A549 (cell line): ENCODE measurements at regions not wholly inside any gene's neighbourhood (a gene's known extent, or its start where the extent isn't known, plus 50 kb on each side); places are given as distances from the start of the nearest gene placed in this dataset.

ENCODE experiments used
- CBX2 ChIP-seq: fragments of 200-600 bp; sonication (generic); IDR thresholded peaks from 2 replicates; pipeline ENCODE4 v1.6.1; 2016; ENCODE audit warnings: low read depth, mild to moderate bottlenecking, borderline replicate concordance
- SMC3 ChIP-seq: fragments of >200 bp; sonication (Bioruptor Twin); formaldehyde crosslinking; IDR thresholded peaks from 3 replicates; pipeline ENCODE4 v1.6.1; 2018; ENCODE audit warnings: inconsistent platforms
- TF ChIP-seq, protein P1 (sequence below): fragments of 200-600 bp; sonication (generic); IDR thresholded peaks from 2 replicates; pipeline ENCODE4 v1.6.1; 2016; ENCODE audit warnings: antibody characterized with exemption, mild to moderate bottlenecking, moderate library complexity
- TF ChIP-seq, protein P2 (sequence below): fragments of >200 bp; sonication (Bioruptor Twin); formaldehyde crosslinking; IDR thresholded peaks from 3 replicates; pipeline ENCODE4 v1.5.1; 2016

DNA sequence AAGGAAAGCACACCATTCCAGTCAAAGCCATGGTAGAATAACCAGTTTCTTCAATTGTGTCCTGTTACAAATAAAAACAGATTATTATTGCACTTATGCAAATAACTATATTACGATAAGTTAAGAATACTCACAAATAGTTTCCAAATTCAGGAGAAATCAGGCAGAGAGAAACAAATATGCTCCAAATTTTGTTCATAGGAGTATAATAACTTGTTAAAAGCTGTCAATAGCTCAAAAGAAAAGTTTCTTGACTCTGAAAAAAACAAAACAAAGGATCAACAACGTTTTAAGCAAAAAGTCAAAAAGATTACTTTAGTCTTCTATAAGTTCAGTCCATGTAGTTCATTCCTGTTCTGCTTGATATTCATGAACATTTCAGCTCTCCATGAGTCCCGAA, 59.7 kb upstream of the BDH1 start:
- TF ChIP-seq SMC3 (no peak), CBX2 (no peak)
- TF ChIP-seq, protein P1, sequence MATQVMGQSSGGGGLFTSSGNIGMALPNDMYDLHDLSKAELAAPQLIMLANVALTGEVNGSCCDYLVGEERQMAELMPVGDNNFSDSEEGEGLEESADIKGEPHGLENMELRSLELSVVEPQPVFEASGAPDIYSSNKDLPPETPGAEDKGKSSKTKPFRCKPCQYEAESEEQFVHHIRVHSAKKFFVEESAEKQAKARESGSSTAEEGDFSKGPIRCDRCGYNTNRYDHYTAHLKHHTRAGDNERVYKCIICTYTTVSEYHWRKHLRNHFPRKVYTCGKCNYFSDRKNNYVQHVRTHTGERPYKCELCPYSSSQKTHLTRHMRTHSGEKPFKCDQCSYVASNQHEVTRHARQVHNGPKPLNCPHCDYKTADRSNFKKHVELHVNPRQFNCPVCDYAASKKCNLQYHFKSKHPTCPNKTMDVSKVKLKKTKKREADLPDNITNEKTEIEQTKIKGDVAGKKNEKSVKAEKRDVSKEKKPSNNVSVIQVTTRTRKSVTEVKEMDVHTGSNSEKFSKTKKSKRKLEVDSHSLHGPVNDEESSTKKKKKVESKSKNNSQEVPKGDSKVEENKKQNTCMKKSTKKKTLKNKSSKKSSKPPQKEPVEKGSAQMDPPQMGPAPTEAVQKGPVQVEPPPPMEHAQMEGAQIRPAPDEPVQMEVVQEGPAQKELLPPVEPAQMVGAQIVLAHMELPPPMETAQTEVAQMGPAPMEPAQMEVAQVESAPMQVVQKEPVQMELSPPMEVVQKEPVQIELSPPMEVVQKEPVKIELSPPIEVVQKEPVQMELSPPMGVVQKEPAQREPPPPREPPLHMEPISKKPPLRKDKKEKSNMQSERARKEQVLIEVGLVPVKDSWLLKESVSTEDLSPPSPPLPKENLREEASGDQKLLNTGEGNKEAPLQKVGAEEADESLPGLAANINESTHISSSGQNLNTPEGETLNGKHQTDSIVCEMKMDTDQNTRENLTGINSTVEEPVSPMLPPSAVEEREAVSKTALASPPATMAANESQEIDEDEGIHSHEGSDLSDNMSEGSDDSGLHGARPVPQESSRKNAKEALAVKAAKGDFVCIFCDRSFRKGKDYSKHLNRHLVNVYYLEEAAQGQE: no peak
- TF ChIP-seq, protein P2, sequence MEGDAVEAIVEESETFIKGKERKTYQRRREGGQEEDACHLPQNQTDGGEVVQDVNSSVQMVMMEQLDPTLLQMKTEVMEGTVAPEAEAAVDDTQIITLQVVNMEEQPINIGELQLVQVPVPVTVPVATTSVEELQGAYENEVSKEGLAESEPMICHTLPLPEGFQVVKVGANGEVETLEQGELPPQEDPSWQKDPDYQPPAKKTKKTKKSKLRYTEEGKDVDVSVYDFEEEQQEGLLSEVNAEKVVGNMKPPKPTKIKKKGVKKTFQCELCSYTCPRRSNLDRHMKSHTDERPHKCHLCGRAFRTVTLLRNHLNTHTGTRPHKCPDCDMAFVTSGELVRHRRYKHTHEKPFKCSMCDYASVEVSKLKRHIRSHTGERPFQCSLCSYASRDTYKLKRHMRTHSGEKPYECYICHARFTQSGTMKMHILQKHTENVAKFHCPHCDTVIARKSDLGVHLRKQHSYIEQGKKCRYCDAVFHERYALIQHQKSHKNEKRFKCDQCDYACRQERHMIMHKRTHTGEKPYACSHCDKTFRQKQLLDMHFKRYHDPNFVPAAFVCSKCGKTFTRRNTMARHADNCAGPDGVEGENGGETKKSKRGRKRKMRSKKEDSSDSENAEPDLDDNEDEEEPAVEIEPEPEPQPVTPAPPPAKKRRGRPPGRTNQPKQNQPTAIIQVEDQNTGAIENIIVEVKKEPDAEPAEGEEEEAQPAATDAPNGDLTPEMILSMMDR: no peak
